SK-N-MC (cell line): ENCODE measurements at regions not wholly inside any gene's neighbourhood (a gene's known extent, or its start where the extent isn't known, plus 50 kb on each side); places are given as distances from the start of the nearest gene placed in this dataset.

Experiments
- DNase-seq: peaks from one replicate; pipeline ENCODE4 v3.0.0-alpha.2; 2011; ENCODE audit warnings: low read depth, low spot score
- H3K27ac ChIP-seq: fragments of 200-600 bp; sonication (generic); 2 replicates; pipeline ENCODE4 v1.5.1; 2016; ENCODE audit warnings: mixed run types
- H3K36me3 ChIP-seq: fragments of 200-600 bp; sonication (generic); 2 replicates; pipeline ENCODE4 v1.6.1; 2017; ENCODE audit warnings: antibody characterized with exemption, low read length, mixed read lengths; ENCODE audit not compliant: insufficient read depth
- H3K4me3 ChIP-seq: fragments of 200-600 bp; sonication (generic); 2 replicates; pipeline ENCODE4 v1.5.1; 2016
- H3K9ac ChIP-seq: fragments of 200-600 bp; sonication (generic); 2 replicates; pipeline ENCODE4 v1.8.0; 2017; ENCODE audit warnings: mixed run types, mixed read lengths; ENCODE audit not compliant: insufficient read length
- H3K9me3 ChIP-seq: fragments of 200-600 bp; sonication (generic); 2 replicates; pipeline ENCODE4 v1.6.1; 2017; ENCODE audit warnings: low read depth, mild to moderate bottlenecking, antibody characterized with exemption, low read length, moderate library complexity, mixed read lengths
- EZH2 ChIP-seq: fragments of 200-600 bp; sonication (generic); IDR thresholded peaks from one replicate; pipeline ENCODE4 v1.6.1; 2017; ENCODE audit warnings: antibody characterized with exemption
- FOXP2 ChIP-seq: optimal IDR thresholded peaks from 2 replicates; pipeline ENCODE3; 2011; ENCODE audit warnings: mild to moderate bottlenecking, moderate library complexity; ENCODE audit not compliant: insufficient read depth; ENCODE audit errors: extremely low read length, control extremely low read depth
- POLR2AphosphoS5 ChIP-seq: IDR thresholded peaks from 2 replicates; pipeline ENCODE4 v1.6.1; 2012; ENCODE audit warnings: mild to moderate bottlenecking, low read depth, low read length, borderline replicate concordance

- Histone ChIP-seq H3K9me3 (no peaks in the 10 kb centered on the region), H3K4me3 (no peak overlapping the region), H3K36me3 (no peaks in the 10 kb centered on the region), H3K27ac (no peak overlapping the region), H3K9ac (no peak overlapping the region)
- no peak for TF ChIP-seq POLR2AphosphoS5
- no peak for TF ChIP-seq FOXP2
- no peak for TF ChIP-seq EZH2
- no peak for DNase-seq
Measured at GRCh38 chr16:86069736-86070298, 170.9 kb downstream of the IRF8 start.

DNA sequence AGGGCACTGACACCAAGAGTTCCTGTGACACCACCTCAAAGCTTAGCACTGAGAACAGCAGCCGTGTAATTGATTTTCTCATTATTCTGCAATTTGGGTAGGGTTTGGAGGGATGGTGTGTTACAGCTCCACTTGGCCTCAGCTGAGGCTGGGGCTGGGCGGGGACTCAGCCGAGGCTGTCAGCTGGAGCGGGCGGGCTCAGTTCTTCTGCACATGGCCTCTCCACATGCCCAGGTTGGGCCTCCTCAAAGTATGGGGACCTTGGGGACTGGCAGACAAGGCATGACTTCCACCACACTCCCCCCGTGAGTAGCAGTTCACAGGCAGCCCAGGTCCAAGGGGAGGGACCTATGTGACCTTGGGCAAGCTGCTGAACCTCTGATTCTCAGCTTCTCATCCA lies 171.5 kb downstream of the IRF8 start:
- no peak for DNase-seq
- Histone ChIP-seq H3K9me3 (no peaks in the 10 kb centered on the region), H3K36me3 (no peaks in the 10 kb centered on the region), H3K27ac (no peak overlapping the region), H3K4me3 (no peak overlapping the region), H3K9ac (no peak overlapping the region)
- TF ChIP-seq EZH2, result no peak
- TF ChIP-seq FOXP2, result no peak
- no peak for TF ChIP-seq POLR2AphosphoS5

- TF ChIP-seq FOXP2 (no peak), EZH2 (no peak), POLR2AphosphoS5 (no peak)
- Histone ChIP-seq H3K27ac (no peak overlapping the region), H3K9ac (no peak overlapping the region), H3K4me3 (no peak overlapping the region), H3K36me3 (no peaks in the 10 kb centered on the region), H3K9me3 (no peaks in the 10 kb centered on the region)
- no peak for DNase-seq
Measured at GRCh38 chr16:86070971-86071370, 172.0 kb downstream of the IRF8 start.

DNA sequence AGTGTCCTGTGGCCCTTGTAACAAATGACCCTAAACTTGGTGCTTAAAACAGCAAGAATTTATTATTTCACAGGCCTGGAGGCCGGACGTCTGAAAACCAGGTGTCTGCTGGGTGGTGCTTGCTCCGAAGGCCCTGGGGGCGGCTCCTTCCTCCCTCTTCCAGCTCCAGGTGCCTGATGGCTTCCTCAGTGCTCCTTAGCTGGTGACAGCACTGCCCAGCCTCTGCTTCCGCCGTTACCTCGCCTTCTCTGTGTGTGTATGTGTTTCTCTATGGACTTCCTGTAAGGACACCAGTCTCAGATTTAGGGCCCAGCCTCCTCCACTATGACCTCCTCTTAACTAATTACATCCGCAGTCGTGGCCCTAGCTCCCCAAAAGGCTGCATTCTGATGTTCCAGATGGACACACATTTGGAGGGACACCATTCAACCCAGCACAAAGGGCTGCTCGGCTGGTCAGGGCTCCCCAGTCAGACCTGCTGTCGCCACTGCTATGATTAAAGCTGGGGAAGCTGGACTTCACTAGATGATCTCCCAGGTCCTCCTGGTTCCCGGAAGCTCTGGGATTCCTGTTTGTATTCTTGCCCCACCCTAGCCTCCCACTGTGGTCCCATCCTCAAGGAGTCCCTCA lies 172.8 kb downstream of the IRF8 start:
- no peaks in the 10 kb centered on the region for H3K9me3 ChIP-seq
- H3K4me3 ChIP-seq, result no peak overlapping the region
- H3K9ac ChIP-seq, result no peak overlapping the region
- DNase-seq, result no peak
- no peak overlapping the region for H3K27ac ChIP-seq
- H3K36me3 ChIP-seq, result no peaks in the 10 kb centered on the region
- TF ChIP-seq EZH2, result no peak
- no peak for TF ChIP-seq POLR2AphosphoS5
- no peak for TF ChIP-seq FOXP2

- Histone ChIP-seq H3K4me3 (no peak overlapping the region), H3K9ac (no peak overlapping the region), H3K9me3 (no peaks in the 10 kb centered on the region), H3K36me3 (no peaks in the 10 kb centered on the region), H3K27ac (no peak overlapping the region)
- TF ChIP-seq FOXP2 (no peak), EZH2 (no peak)
- DNase-seq, result no peak
Measured at GRCh38 chr16:86072328-86073102, 173.6 kb downstream of the IRF8 start.

GRCh38 chr16:86073103-86073625 lies 174.2 kb downstream of the IRF8 start:
- TF ChIP-seq EZH2 (no peak), POLR2AphosphoS5 (no peak), FOXP2 (no peak)
- Histone ChIP-seq H3K27ac (no peak overlapping the region), H3K9me3 (no peaks in the 10 kb centered on the region), H3K4me3 (no peak overlapping the region), H3K36me3 (no peaks in the 10 kb centered on the region), H3K9ac (no peak overlapping the region)
- DNase-seq, result no peak

DNA sequence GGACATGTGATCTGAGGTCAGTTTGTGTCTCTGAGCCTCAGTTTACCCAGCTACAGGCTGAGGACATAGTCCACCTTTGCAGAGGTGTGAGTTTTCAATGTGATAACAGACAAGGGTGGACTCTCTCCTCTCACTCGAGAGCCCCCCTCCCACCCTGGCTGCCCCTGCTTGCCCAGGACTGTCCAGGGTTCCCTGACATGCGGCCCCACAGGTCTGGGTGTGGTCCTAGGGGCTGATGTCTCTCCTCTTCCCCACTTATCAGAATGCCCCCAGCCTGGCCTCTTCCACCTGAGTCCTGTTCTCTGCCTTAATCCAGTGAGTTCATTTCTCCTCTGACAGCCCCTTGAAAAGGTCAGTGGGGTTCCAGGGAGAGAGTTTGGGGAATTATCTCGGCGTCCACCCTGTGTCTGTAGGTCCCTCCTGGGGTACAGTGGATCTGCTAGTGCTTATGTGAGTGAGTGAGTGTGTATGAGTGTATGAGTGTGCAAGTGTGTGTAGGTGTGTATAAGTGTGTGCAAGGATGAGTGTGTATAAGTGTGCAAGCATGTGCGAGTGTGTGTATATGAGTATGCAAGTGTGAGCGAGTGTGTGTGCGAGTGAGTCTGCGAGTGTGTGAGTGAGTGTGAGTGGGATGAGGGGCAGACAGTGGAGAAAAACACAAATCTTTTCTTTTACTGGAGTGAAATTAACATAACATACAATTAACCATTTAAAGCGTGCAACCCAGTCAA lies 175.0 kb downstream of the IRF8 start:
- DNase-seq, result no peak
- no peak overlapping the region for H3K4me3 ChIP-seq
- H3K9ac ChIP-seq, result no peak overlapping the region
- no peaks in the 10 kb centered on the region for H3K9me3 ChIP-seq
- H3K36me3 ChIP-seq, result no peaks in the 10 kb centered on the region
- TF ChIP-seq FOXP2 (no peak), EZH2 (no peak), POLR2AphosphoS5 (no peak)
- no peak overlapping the region for H3K27ac ChIP-seq
